ENCODE measurements at regions not wholly inside any gene's neighbourhood (a gene's known extent, or its start where the extent isn't known, plus 50 kb on each side); places are given as distances from the start of the nearest gene placed in this dataset.

GRCh38 chr1:38455829-38456530 lies 403.6 kb downstream of the RRAGC start:
- TF ChIP-seq, protein P1, sequence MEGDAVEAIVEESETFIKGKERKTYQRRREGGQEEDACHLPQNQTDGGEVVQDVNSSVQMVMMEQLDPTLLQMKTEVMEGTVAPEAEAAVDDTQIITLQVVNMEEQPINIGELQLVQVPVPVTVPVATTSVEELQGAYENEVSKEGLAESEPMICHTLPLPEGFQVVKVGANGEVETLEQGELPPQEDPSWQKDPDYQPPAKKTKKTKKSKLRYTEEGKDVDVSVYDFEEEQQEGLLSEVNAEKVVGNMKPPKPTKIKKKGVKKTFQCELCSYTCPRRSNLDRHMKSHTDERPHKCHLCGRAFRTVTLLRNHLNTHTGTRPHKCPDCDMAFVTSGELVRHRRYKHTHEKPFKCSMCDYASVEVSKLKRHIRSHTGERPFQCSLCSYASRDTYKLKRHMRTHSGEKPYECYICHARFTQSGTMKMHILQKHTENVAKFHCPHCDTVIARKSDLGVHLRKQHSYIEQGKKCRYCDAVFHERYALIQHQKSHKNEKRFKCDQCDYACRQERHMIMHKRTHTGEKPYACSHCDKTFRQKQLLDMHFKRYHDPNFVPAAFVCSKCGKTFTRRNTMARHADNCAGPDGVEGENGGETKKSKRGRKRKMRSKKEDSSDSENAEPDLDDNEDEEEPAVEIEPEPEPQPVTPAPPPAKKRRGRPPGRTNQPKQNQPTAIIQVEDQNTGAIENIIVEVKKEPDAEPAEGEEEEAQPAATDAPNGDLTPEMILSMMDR (IDR thresholded peaks at IDR 0.05; ENCODE audit: insufficient read depth, low read depth, low read length) = no peak
- DNase-seq (ENCODE audit: low read depth) = no peak
- H3K4me3 ChIP-seq (ENCODE audit: low read depth, low read length) = no peak overlapping the region

DNA sequence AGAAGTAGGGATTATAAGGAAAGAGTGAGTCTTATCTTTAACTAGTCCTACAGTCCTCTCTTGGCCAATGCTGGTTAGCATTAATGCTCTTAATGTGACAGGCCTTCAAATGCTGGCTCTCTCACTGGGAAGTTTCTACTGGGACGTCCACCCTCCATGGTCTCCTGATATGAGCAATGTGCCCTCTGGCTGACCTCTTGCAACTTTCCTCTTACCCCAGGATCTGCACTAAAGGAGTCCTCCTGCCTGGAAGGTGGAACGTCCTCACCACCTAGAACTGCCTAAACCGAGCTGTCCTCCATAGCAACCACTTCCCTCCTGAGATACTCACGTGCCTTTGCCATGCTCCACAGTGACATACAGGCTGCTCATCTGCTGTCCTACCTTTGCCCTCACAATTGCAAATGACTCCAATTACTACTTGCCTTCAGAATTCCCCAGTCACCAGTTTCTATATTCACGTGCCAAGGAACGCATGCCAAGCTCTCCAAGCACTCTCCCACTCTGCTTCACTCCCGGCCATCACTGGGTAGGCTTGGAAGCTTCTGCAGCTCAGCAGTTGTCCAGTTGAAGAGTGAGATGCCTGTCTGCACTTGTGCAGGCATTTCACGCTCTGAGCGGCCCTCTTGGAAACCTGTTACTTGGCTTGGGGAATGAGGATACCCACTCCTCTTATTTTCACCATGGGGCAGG lies 404.7 kb downstream of the RRAGC start:
- DNase-seq (ENCODE audit: low read depth) = no peak
- TF ChIP-seq, protein P1 (IDR thresholded peaks at IDR 0.05; ENCODE audit: insufficient read depth, low read depth, low read length) = no peak
- H3K4me3 ChIP-seq (ENCODE audit: low read depth, low read length) = no peak overlapping the region

GRCh38 chr1:38454236-38454635 lies 405.3 kb downstream of the RRAGC start:
- TF ChIP-seq, protein P1 (IDR thresholded peaks at IDR 0.05; ENCODE audit: insufficient read depth, low read depth, low read length) = no peak

DNA sequence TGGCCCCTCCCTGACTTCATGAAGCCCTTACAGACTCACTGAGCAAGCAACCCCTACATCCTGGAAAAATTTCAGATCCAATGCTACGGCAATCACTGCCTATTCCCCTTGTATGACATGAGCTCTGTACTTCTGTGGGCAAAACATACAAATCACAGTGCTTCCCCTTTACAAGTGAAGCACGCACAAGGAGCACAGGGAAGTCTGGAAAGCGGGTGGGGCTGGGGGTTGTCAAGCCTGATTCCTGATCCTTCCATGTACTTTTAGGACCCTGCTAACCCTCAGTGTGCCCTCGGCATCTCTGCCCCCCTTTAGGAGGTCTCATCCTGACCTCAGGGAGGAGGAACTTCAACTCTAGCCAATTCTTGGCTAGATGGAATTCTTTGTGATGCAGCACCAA lies 405.7 kb upstream of the POU3F1 start:
- DNase-seq (ENCODE audit: low read depth) = no peak
- H3K4me3 ChIP-seq (ENCODE audit: low read depth, low read length) = no peak overlapping the region
- TF ChIP-seq, protein P1 (IDR thresholded peaks at IDR 0.05; ENCODE audit: insufficient read depth, low read depth, low read length) = no peak

More at GRCh38 chr1:38454236-38454635, 405.3 kb downstream of the RRAGC start:
- H3K4me3 ChIP-seq (ENCODE audit: low read depth, low read length) = no peak overlapping the region
- no peak for DNase-seq (ENCODE audit: low read depth)

DNA sequence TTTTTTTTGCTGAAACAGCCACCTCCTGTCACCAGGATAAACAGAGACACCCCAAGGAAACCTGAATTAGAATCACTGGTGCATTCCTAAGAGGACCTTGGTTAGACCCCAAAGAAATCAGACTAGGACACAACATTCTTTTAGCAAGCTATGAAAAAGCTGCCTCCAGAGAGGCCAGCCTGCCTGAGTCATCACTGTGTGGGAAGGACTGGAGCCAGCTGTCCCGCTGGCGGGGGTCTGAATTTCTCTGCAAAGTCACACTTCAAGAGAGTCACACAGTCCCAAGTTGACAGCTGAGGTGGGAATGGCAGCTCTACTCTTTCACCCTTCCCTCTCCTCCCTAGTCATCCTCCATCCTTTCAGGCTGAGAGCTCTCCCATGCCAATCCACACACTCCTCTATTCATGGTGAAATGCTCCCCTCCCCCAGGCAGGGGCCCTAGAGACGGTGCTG lies 405.0 kb upstream of the POU3F1 start:
- TF ChIP-seq, protein P1 (IDR thresholded peaks at IDR 0.05; ENCODE audit: insufficient read depth, low read depth, low read length) = no peak
- no peak for DNase-seq (ENCODE audit: low read depth)
- H3K4me3 ChIP-seq (ENCODE audit: low read depth, low read length) = no peak overlapping the region

- TF ChIP-seq, protein P1 (IDR thresholded peaks at IDR 0.05; ENCODE audit: insufficient read depth, low read depth, low read length) = no peak
- DNase-seq (ENCODE audit: low read depth) = no peak
- no peak overlapping the region for H3K4me3 ChIP-seq (ENCODE audit: low read depth, low read length)
These were observed 402.3 kb upstream of the POU3F1 start for GRCh38 chr1:38448893-38449292.

Data from fibroblast of villous mesenchyme (primary cell).